Suprapubic skin (tissue), 4 donors: ENCODE measurements at regions not wholly inside any gene's neighbourhood (a gene's known extent, or its start where the extent isn't known, plus 50 kb on each side); places are given as distances from the start of the nearest gene placed in this dataset.
"Not testable (repeated sequence)": the region's sequence is repeated elsewhere in the genome, so short reads cannot be mapped to it uniquely, and the experiment has no call there.

Experiments used
- EP300 ChIP-seq: sonication (generic); formaldehyde crosslinking; IDR thresholded peaks from one replicate; pipeline ENCODE4 v1.6.1; 2017; ENCODE audit warnings: antibody characterized with exemption
- POLR2A ChIP-seq, 2 donors: fragments of 450-650 bp; IDR thresholded peaks; one replicate each; pipeline ENCODE4 v1.6.1; 2017; ENCODE audit warnings: antibody characterized with exemption in 2 of 2, mild to moderate bottlenecking in 2 of 2, moderate library complexity in 2 of 2
- POLR2AphosphoS5 ChIP-seq, 3 donors: sonication (generic); formaldehyde crosslinking; IDR thresholded peaks; one replicate each; pipeline ENCODE4 v1.6.1; 2017; ENCODE audit warnings: antibody characterized with exemption in 3 of 3
- TF ChIP-seq, protein P1 (sequence below), 2 donors: fragments of 200-600 bp in 1 of 2; fragments of 450-650 bp in 1 of 2; sonication (generic) in 1 of 2; IDR thresholded peaks; one replicate each; pipeline ENCODE4 v1.5.1; 2016 to 2019; ENCODE audit warnings: antibody characterized with exemption in 2 of 2, mild to moderate bottlenecking in 1 of 2, moderate library complexity in 1 of 2

DNA sequence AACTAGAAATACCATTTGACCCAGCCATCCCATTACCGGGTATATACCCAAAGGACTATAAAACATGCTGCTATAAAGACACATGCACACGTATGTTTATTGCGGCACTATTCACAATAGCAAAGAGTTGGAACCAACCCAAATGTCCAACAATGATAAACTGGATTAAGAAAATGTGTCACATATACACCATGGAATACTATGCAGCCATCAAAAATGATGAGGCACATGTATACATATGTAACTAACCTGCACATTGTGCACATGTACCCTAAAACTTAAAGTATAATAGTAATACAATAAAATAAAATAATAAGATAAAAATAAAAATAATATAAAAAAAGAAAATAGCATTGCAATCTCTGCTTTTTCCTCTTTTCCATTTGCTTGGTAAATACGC is 344.7 kb downstream of the FGF10 start:
- TF ChIP-seq, protein P1, sequence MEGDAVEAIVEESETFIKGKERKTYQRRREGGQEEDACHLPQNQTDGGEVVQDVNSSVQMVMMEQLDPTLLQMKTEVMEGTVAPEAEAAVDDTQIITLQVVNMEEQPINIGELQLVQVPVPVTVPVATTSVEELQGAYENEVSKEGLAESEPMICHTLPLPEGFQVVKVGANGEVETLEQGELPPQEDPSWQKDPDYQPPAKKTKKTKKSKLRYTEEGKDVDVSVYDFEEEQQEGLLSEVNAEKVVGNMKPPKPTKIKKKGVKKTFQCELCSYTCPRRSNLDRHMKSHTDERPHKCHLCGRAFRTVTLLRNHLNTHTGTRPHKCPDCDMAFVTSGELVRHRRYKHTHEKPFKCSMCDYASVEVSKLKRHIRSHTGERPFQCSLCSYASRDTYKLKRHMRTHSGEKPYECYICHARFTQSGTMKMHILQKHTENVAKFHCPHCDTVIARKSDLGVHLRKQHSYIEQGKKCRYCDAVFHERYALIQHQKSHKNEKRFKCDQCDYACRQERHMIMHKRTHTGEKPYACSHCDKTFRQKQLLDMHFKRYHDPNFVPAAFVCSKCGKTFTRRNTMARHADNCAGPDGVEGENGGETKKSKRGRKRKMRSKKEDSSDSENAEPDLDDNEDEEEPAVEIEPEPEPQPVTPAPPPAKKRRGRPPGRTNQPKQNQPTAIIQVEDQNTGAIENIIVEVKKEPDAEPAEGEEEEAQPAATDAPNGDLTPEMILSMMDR (IDR thresholded peaks at IDR 0.05), result not testable (repeated sequence)
- TF ChIP-seq EP300; POLR2A (IDR thresholded peaks at IDR 0.05); POLR2AphosphoS5 (IDR thresholded peaks at IDR 0.05): not testable (repeated sequence)
